ENCODE measurements at regions not wholly inside any gene's neighbourhood (a gene's known extent, or its start where the extent isn't known, plus 50 kb on each side); places are given as distances from the start of the nearest gene placed in this dataset.
"Not testable (repeated sequence)": the region's sequence is repeated elsewhere in the genome, so short reads cannot be mapped to it uniquely, and the experiment has no call there.

GRCh38 chr9:107852891-107853290, 363.3 kb upstream of the KLF4 start:
- no peak for DNase-seq

GRCh38 chr9:107850653-107851052, 361.1 kb upstream of the KLF4 start:
- DNase-seq: no peak

- DNase-seq: no peak
Measured at GRCh38 chr9:107847978-107848964, 358.7 kb upstream of the KLF4 start.

GRCh38 chr9:107842530-107842929, 353.0 kb upstream of the KLF4 start:
- no peak for DNase-seq

GRCh38 chr9:107841076-107841475, 351.5 kb upstream of the KLF4 start:
- no peak for DNase-seq

- DNase-seq: no peak
Measured at GRCh38 chr9:107839371-107839770, 349.8 kb upstream of the KLF4 start.

GRCh38 chr9:107838766-107839165, 349.2 kb upstream of the KLF4 start:
- DNase-seq: no peak

- no peak for DNase-seq
Measured at GRCh38 chr9:107836300-107836699, 346.7 kb upstream of the KLF4 start.

GRCh38 chr9:107833295-107833694, 343.7 kb upstream of the KLF4 start:
- DNase-seq: no peak

GRCh38 chr9:107832871-107833270, 343.3 kb upstream of the KLF4 start:
- DNase-seq: no peak

GRCh38 chr9:107830479-107830878, 340.9 kb upstream of the KLF4 start:
- DNase-seq: no peak

GRCh38 chr9:107827884-107828283, 338.3 kb upstream of the KLF4 start:
- no peak for DNase-seq

- no peak for DNase-seq
Measured at GRCh38 chr9:107827304-107827703, 337.7 kb upstream of the KLF4 start.

- DNase-seq: not testable (repeated sequence)
Measured at GRCh38 chr9:107826688-107826983, 337.1 kb upstream of the KLF4 start.

GRCh38 chr9:107824556-107824955, 335.0 kb upstream of the KLF4 start:
- no peak for DNase-seq

- DNase-seq: peak; percentile 91
Measured at GRCh38 chr9:107819772-107820565, 330.4 kb upstream of the KLF4 start.

GRCh38 chr9:107818503-107818829, 328.9 kb upstream of the KLF4 start:
- DNase-seq: not testable (repeated sequence)

- DNase-seq: not testable (repeated sequence)
Measured at GRCh38 chr9:107817595-107818502, 328.3 kb upstream of the KLF4 start.

GRCh38 chr9:107816561-107817021, 327.0 kb upstream of the KLF4 start:
- no peak for DNase-seq

- no peak for DNase-seq
Measured at GRCh38 chr9:107815782-107816560, 326.4 kb upstream of the KLF4 start.

- DNase-seq: no peak
Measured at GRCh38 chr9:107813287-107813686, 323.7 kb upstream of the KLF4 start.

GRCh38 chr9:107810461-107810961, 320.9 kb upstream of the KLF4 start:
- no peak for DNase-seq
